HepG2 (cell line): ENCODE measurements at regions not wholly inside any gene's neighbourhood (a gene's known extent, or its start where the extent isn't known, plus 50 kb on each side); places are given as distances from the start of the nearest gene placed in this dataset.
A peak's percentile ranks its signal among the peaks of the same experiment; 100 is the strongest.

Experiments
- ATAC-seq: fragments of 200-7000 bp; cut with Tn5 transposase; 3 replicates; pipeline ENCODE4 v1.9.1; 2020; ENCODE audit warnings: mild to moderate bottlenecking, moderate library complexity
- BruUV-seq: library from RNA; stranded (reverse); fragments of 400-500 nt; replicated peaks from 2 replicates; lab custom pipeline; 2021; lab: Mats Ljungman, UMichigan
- CTCF ChIA-PET: fragments of 300-600 bp; formaldehyde crosslinking; extraction: SDS; loops from one replicate; lab custom pipeline; 2021; ENCODE audit warnings: low total read pairs, inconsistent platforms, low intra/inter-chr PET ratio; lab: Yijun Ruan, JAX
- POLR2A ChIA-PET: fragments of 350-600 bp; sonication (Branson Sonifier 250); formaldehyde crosslinking; loops from one replicate; lab custom pipeline; 2020; ENCODE audit warnings: antibody characterized with exemption, inconsistent platforms; lab: Yijun Ruan, JAX
- DNase-seq: peaks from one replicate; pipeline ENCODE4 v3.0.0-alpha.2; 2015; ENCODE audit warnings: low spot score
- FAIRE-seq: peaks from 3 replicates; lab custom pipeline; 2011; peaks lifted over from hg19 to GRCh38; lab: Jason Lieb, UNC
- H2AFZ ChIP-seq: one replicate; pipeline ENCODE4 v1.6.1; 2011; ENCODE audit warnings: low read length, inconsistent platforms
- H3K27ac ChIP-seq: fragments of 300-600 bp; 3 replicates; pipeline ENCODE4 v1.8.0; 2011; ENCODE audit warnings: mixed run types, mild to moderate bottlenecking, mixed read lengths, low read length, inconsistent platforms; ENCODE audit not compliant: insufficient read depth; ENCODE audit errors: extremely low read length
- H3K27me3 ChIP-seq, 2 experiments: fragments of 200-600 bp in 1 of 2; 2 replicates in 1 of 2; 3 replicates in 1 of 2; pipeline versions ENCODE4 v1.6.0 to v1.8.0; 2011; ENCODE audit warnings: low read length in 2 of 2, mild to moderate bottlenecking in 2 of 2, moderate library complexity in 2 of 2, inconsistent platforms in 1 of 2; ENCODE audit not compliant: insufficient read depth in 2 of 2, control insufficient read depth in 1 of 2
- H3K36me3 ChIP-seq, 2 experiments: fragments of 200-600 bp in 1 of 2; replicated peaks in 1 of 2; 2 replicates in 1 of 2; 3 replicates in 1 of 2; pipeline versions ENCODE4 v1.5.1 to v1.8.0; 2011; ENCODE audit warnings: low read length in 2 of 2, inconsistent platforms in 1 of 2; ENCODE audit not compliant: insufficient read depth in 2 of 2, control insufficient read depth in 1 of 2
- H3K4me1 ChIP-seq: 2 replicates; pipeline ENCODE4 v1.5.1; 2012; ENCODE audit warnings: low read length, inconsistent platforms; ENCODE audit not compliant: insufficient read depth
- H3K4me2 ChIP-seq: 2 replicates; pipeline ENCODE4 v1.6.0; 2011; ENCODE audit warnings: low read depth, low read length, inconsistent platforms
- H3K4me3 ChIP-seq, 3 experiments: fragments of 200-600 bp in 1 of 3; sonication (generic), shearing (Covaris generic) in 1 of 3; replicated peaks in 1 of 3; 2 replicates each; pipeline ENCODE4 v1.5.1; 2011 to 2016; ENCODE audit warnings: low read length in 3 of 3, inconsistent platforms in 2 of 3, low read depth in 2 of 3, mild to moderate bottlenecking in 2 of 3, control low read depth in 1 of 3, mixed read lengths in 1 of 3; ENCODE audit not compliant: insufficient read depth in 1 of 3
- H3K79me2 ChIP-seq: one replicate; pipeline ENCODE4 v1.6.1; 2011; ENCODE audit warnings: low read length, inconsistent platforms; ENCODE audit not compliant: insufficient read depth
- H3K9ac ChIP-seq: 2 replicates; pipeline ENCODE4 v1.6.0; 2011; ENCODE audit warnings: mild to moderate bottlenecking, low read depth, low read length, inconsistent platforms; ENCODE audit not compliant: insufficient read depth
- H3K9me3 ChIP-seq: 2 replicates; pipeline ENCODE4 v1.5.1; 2012; ENCODE audit warnings: mild to moderate bottlenecking, low read length
- H4K20me1 ChIP-seq: 2 replicates; pipeline ENCODE4 v1.6.0; 2011; ENCODE audit warnings: inconsistent platforms, mild to moderate bottlenecking, low read length, moderate library complexity; ENCODE audit not compliant: insufficient read depth
- HNRNPK ChIP-seq: fragments of 200-400 bp; formaldehyde crosslinking; IDR thresholded peaks from 2 replicates; pipeline ENCODE4 v1.6.1; 2018; ENCODE audit warnings: low read length, low read depth, moderate library complexity, mild to moderate bottlenecking; ENCODE audit not compliant: poor library complexity, severe bottlenecking
- MLLT10 ChIP-seq: sonication (generic); formaldehyde crosslinking; IDR thresholded peaks from 2 replicates; pipeline ENCODE4 v1.4.0; 2020; ENCODE audit warnings: missing genetic modification reagents
- ZBTB8A ChIP-seq: sonication (generic); formaldehyde crosslinking; IDR thresholded peaks from 2 replicates; pipeline ENCODE4 v1.4.0; 2020; ENCODE audit warnings: mild to moderate bottlenecking, low read depth, missing genetic modification reagents, borderline replicate concordance
- WGBS: methylation state at CpG from one replicate; pipeline ENCODE4 v1.1.6; 2017; ENCODE audit warnings: low lambda C conversion rate; 5-methylcytosine and 5-hydroxymethylcytosine counted together
- in situ Hi-C: cut with HindIII; loops from 2 replicates; pipeline ENCODE4 v1.10.0; 2017; ENCODE audit warnings: low pct_unique_long_range_greater_than_20kb; ENCODE audit not compliant: extremely low pct_ligation_motif_present
- intact Hi-C: fragments of 100-400 bp; cut with micrococcal nuclease; formaldehyde crosslinking; loops from one replicate; pipeline ENCODE4 v1.10.0; 2022; ENCODE audit not compliant: unreplicated experiment

- Histone ChIP-seq H4K20me1 (no peaks in the 10 kb centered on the region), H3K27me3 (no peaks in the 10 kb centered on the region), H3K36me3 (no peaks in the 10 kb centered on the region), H3K4me3 (no peak overlapping the region), H3K27ac (no peak overlapping the region), H3K9ac (no peak overlapping the region), H2AFZ (no peak overlapping the region), H3K79me2 (no peaks in the 10 kb centered on the region), H3K4me2 (no peak overlapping the region), H3K9me3 (peaks cover 10% of the 10 kb centered on the region), H3K4me1 (no peaks in the 10 kb centered on the region)
- FAIRE-seq: no peak
- WGBS: 3% methylated on average over 4 of the region's 4 CpGs
- no peak for DNase-seq
- ChIA-PET POLR2A (no interaction called here), CTCF (no interaction called here)
- no TSS peak for BruUV-seq
- TF ChIP-seq ZBTB8A (CRISPR knock-in tag): no peak
- in situ Hi-C loops (no loop called here), intact Hi-C loops (no loop called here)
- no peak for ATAC-seq
Measured at GRCh38 chr12:11577658-11578260, 71.7 kb upstream of the ETV6 start.

DNA sequence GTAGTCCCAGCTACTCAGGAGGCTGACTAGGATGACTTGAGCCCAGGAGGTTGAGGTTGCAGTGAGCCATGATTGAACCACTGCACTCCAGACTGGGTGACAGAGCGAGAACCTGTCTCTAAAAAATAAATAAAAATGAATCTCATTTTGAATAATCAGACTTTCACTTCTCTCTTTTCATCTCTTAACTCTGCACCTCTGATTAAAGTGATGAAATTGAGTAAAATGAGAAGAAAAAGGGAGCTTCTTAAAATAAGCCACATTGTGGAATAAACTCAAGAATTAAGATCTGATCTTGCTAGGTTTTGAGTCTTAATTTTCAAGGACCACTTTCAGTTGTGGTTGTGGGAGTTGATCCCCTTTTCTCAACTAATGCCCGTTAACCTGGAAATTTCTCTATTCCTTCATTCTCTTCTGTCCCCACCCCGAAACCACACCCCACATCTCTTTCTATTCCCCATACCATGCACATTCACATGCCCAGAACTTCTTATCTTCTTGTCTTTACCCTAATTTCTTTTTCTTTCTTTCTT lies 70.9 kb upstream of the ETV6 start:
- POLR2A ChIA-PET: no interaction called here

More for the DNA sequence above, 70.9 kb upstream of the ETV6 start:
- in situ Hi-C loops (no loop called here), intact Hi-C loops (no loop called here)
- no peak overlapping the region for H3K9ac ChIP-seq
- H3K36me3 ChIP-seq: no peaks in the 10 kb centered on the region
- no peaks in the 10 kb centered on the region for H3K79me2 ChIP-seq
- H3K4me3 ChIP-seq: no peak overlapping the region
- no peak overlapping the region for H3K4me2 ChIP-seq
- TF ChIP-seq MLLT10 (CRISPR knock-in tag) (no peak), HNRNPK (peak; percentile 21)
- H2AFZ ChIP-seq: no peak overlapping the region
- peaks cover 10% of the 10 kb centered on the region for H3K9me3 ChIP-seq
- no peaks in the 10 kb centered on the region for H4K20me1 ChIP-seq
- DNase-seq: no peak
- 19% methylated on average over 3 of the region's 3 CpGs for WGBS
- ATAC-seq: no peak
- FAIRE-seq: no peak
- no TSS peak for BruUV-seq
- H3K27ac ChIP-seq: no peak overlapping the region
- CTCF ChIA-PET: no interaction called here
- H3K27me3 ChIP-seq: no peaks in the 10 kb centered on the region; a peak in 1 of 5 replicates
- H3K4me1 ChIP-seq: no peaks in the 10 kb centered on the region
